Femur (tissue), 1 donor: ENCODE measurements at regions not wholly inside any gene's neighbourhood (a gene's known extent, or its start where the extent isn't known, plus 50 kb on each side); places are given as distances from the start of the nearest gene placed in this dataset.

ENCODE experiments used
- DNase-seq: peaks from one replicate; pipeline ENCODE4 v3.0.0-alpha.2; 2017

GRCh38 chr3:178048768-178049167, 487.5 kb upstream of the KCNMB2 start:
- no peak for DNase-seq

GRCh38 chr3:178054471-178054870, 481.8 kb upstream of the KCNMB2 start:
- no peak for DNase-seq

GRCh38 chr3:178055939-178056338, 480.3 kb upstream of the KCNMB2 start:
- no peak for DNase-seq

- no peak for DNase-seq
Measured at GRCh38 chr3:178056868-178057267, 479.4 kb upstream of the KCNMB2 start.

- no peak for DNase-seq
Measured at GRCh38 chr3:178058629-178059028, 477.6 kb upstream of the KCNMB2 start.

GRCh38 chr3:178059119-178059518, 477.1 kb upstream of the KCNMB2 start:
- DNase-seq: no peak

GRCh38 chr3:178059836-178060235, 476.4 kb upstream of the KCNMB2 start:
- no peak for DNase-seq

GRCh38 chr3:178060407-178060806, 475.8 kb upstream of the KCNMB2 start:
- DNase-seq: peak; percentile 48

- DNase-seq: no peak
Measured at GRCh38 chr3:178062126-178062525, 474.1 kb upstream of the KCNMB2 start.

- no peak for DNase-seq
Measured at GRCh38 chr3:178063461-178063860, 472.8 kb upstream of the KCNMB2 start.

- DNase-seq: no peak
Measured at GRCh38 chr3:178067721-178068120, 468.5 kb upstream of the KCNMB2 start.

- DNase-seq: no peak
Measured at GRCh38 chr3:178072391-178073305, 463.6 kb upstream of the KCNMB2 start.

- DNase-seq: no peak
Measured at GRCh38 chr3:178073366-178073765, 462.9 kb upstream of the KCNMB2 start.

GRCh38 chr3:178075344-178075743, 460.9 kb upstream of the KCNMB2 start:
- DNase-seq: no peak

GRCh38 chr3:178078953-178079352, 457.3 kb upstream of the KCNMB2 start:
- DNase-seq: peak; percentile 81

GRCh38 chr3:178079966-178080365, 456.3 kb upstream of the KCNMB2 start:
- DNase-seq: no peak

- no peak for DNase-seq
Measured at GRCh38 chr3:178082326-178082906, 453.8 kb upstream of the KCNMB2 start.

GRCh38 chr3:178083906-178084866, 452.1 kb upstream of the KCNMB2 start:
- DNase-seq: no peak

- peak; percentile 92 for DNase-seq
Measured at GRCh38 chr3:178084938-178085816, 451.1 kb upstream of the KCNMB2 start.

GRCh38 chr3:178085817-178086123, 450.5 kb upstream of the KCNMB2 start:
- DNase-seq: no peak

GRCh38 chr3:178086144-178086825, 450.0 kb upstream of the KCNMB2 start:
- DNase-seq: no peak

- no peak for DNase-seq
Measured at GRCh38 chr3:178087376-178087775, 448.9 kb upstream of the KCNMB2 start.
